Gastrocnemius medialis (tissue), 4 donors: ENCODE measurements at regions not wholly inside any gene's neighbourhood (a gene's known extent, or its start where the extent isn't known, plus 50 kb on each side); places are given as distances from the start of the nearest gene placed in this dataset.

Experiments used
- ATAC-seq, 2 donors: fragments of 150-250 bp; one replicate each; pipeline ENCODE4 v1.9.1; 2016
- DNase-seq, 2 donors: peaks; one replicate each; pipeline ENCODE4 v3.0.0-alpha.2; 2019
- H3K27ac ChIP-seq, 4 donors: fragments of 200-600 bp; sonication (generic); 1 replicate in 1 of 4; 2 replicates in 3 of 4; pipeline ENCODE4 v1.5.1; 2016 to 2018; ENCODE audit warnings: mild to moderate bottlenecking in 2 of 4, moderate library complexity in 1 of 4
- H3K27me3 ChIP-seq, 3 donors: fragments of 200-600 bp; sonication (generic) in 2 of 3; 1 replicate in 1 of 3; 2 replicates in 2 of 3; pipeline versions ENCODE4 v1.5.1 to v1.6.0; 2016 to 2019; ENCODE audit warnings: mild to moderate bottlenecking in 1 of 3, moderate library complexity in 1 of 3
- H3K36me3 ChIP-seq, 2 donors: fragments of 200-600 bp; sonication (generic) in 1 of 2; one replicate each; pipeline ENCODE4 v1.5.1; 2017 to 2018
- H3K4me1 ChIP-seq, 2 donors: fragments of 200-600 bp; sonication (generic) in 1 of 2; one replicate each; pipeline ENCODE4 v1.5.1; 2016 to 2017; ENCODE audit warnings: mild to moderate bottlenecking in 2 of 2
- H3K4me3 ChIP-seq, 4 donors: fragments of 200-600 bp; sonication (generic) in 3 of 4; 1 replicate in 1 of 4; 2 replicates in 3 of 4; pipeline ENCODE4 v1.5.1; 2016 to 2019; ENCODE audit warnings: mild to moderate bottlenecking in 2 of 4
- H3K9me3 ChIP-seq, 3 donors: fragments of 200-600 bp; sonication (generic) in 2 of 3; 1 replicate in 1 of 3; 2 replicates in 2 of 3; pipeline ENCODE4 v1.5.1; 2016 to 2019
- CTCF ChIP-seq, 5 experiments: fragments of 450-650 bp in 3 of 5; fragments of 200-600 bp in 2 of 5; sonication (generic) in 2 of 5; IDR thresholded peaks in 4 of 5; conservative IDR thresholded peaks in 1 of 5; 1 replicate in 4 of 5; 2 replicates in 1 of 5; pipeline ENCODE4 v1.5.1; 2016 to 2019; ENCODE audit warnings: antibody characterized with exemption in 5 of 5, mild to moderate bottlenecking in 3 of 5, moderate library complexity in 3 of 5
- POLR2A ChIP-seq, 2 donors: fragments of 450-650 bp; IDR thresholded peaks; one replicate each; pipeline ENCODE4 v1.6.1; 2017; ENCODE audit warnings: antibody characterized with exemption in 2 of 2, mild to moderate bottlenecking in 2 of 2, moderate library complexity in 2 of 2
- in situ Hi-C, 4 donors: fragments of 200-750 bp; cut with MboI; loops; one replicate each; pipeline versions ENCODE4 v1.15.0 to v1.8.0; 2017; ENCODE audit warnings: low sequenced_read_pairs in 4 of 4
- intact Hi-C: fragments of 100-400 bp; cut with DNase I; formaldehyde crosslinking; loops from one replicate; pipeline ENCODE4 v1.15.1; 2023; ENCODE audit warnings: low total_unique reads

- no peak overlapping the region for H3K4me3 ChIP-seq
- no peaks in the 10 kb centered on the region for H3K4me1 ChIP-seq
- no peak overlapping the region for H3K27ac ChIP-seq
- DNase-seq (no peak), ATAC-seq (no peak)
- intact Hi-C loops (no loop called here), in situ Hi-C loops (no loop called here)
- no peaks in the 10 kb centered on the region for H3K27me3 ChIP-seq
- TF ChIP-seq CTCF (IDR thresholded peaks at IDR 0.05 in 4 of 5, conservative IDR thresholded peaks at IDR 0.05 in 1 of 5) (no peak), POLR2A (IDR thresholded peaks at IDR 0.05) (no peak)
- no peaks in the 10 kb centered on the region for H3K36me3 ChIP-seq
- no peaks in the 10 kb centered on the region for H3K9me3 ChIP-seq
Measured at GRCh38 chr6:135701426-135701825, 150.1 kb upstream of the PDE7B start.

GRCh38 chr6:135703007-135703406 lies 148.5 kb upstream of the PDE7B start:
- in situ Hi-C loops, result no loop called here
- Histone ChIP-seq H3K4me3 (no peak overlapping the region), H3K36me3 (no peaks in the 10 kb centered on the region), H3K27me3 (no peaks in the 10 kb centered on the region), H3K9me3 (no peaks in the 10 kb centered on the region), H3K4me1 (no peaks in the 10 kb centered on the region), H3K27ac (no peak overlapping the region)
- intact Hi-C loops, result no loop called here
- DNase-seq (no peak), ATAC-seq (no peak)
- no peak for TF ChIP-seq POLR2A (IDR thresholded peaks at IDR 0.05)
- TF ChIP-seq CTCF (IDR thresholded peaks at IDR 0.05 in 4 of 5, conservative IDR thresholded peaks at IDR 0.05 in 1 of 5), result no peak

GRCh38 chr6:135703621-135704020 lies 147.9 kb upstream of the PDE7B start:
- DNase-seq (no peak), ATAC-seq (no peak)
- no peaks in the 10 kb centered on the region for H3K9me3 ChIP-seq
- H3K27me3 ChIP-seq, result no peaks in the 10 kb centered on the region
- TF ChIP-seq POLR2A (IDR thresholded peaks at IDR 0.05) (no peak), CTCF (IDR thresholded peaks at IDR 0.05 in 4 of 5, conservative IDR thresholded peaks at IDR 0.05 in 1 of 5) (no peak)
- H3K4me1 ChIP-seq, result no peaks in the 10 kb centered on the region
- intact Hi-C loops, result no loop called here
- no peak overlapping the region for H3K27ac ChIP-seq
- no peak overlapping the region for H3K4me3 ChIP-seq
- no peaks in the 10 kb centered on the region for H3K36me3 ChIP-seq
- in situ Hi-C loops, result no loop called here

DNA sequence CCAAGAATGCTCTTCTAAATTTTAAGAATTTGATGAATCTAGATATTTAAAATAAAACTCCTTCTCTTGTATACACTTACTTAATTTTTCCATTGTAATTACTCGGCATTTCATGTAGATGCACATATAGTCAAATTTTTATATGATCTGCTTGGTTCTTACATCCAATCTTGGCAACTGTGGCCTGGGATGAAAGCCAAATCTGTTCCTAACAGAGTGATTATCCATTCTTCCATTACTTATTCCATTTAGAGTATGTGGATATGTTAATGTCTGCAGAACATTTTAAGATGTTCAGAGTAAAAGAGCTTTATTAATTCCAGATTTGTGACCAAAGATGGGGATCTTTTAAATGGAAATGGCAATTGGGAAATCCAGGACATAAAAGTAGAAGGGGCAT lies 144.1 kb upstream of the PDE7B start:
- Histone ChIP-seq H3K27me3 (no peaks in the 10 kb centered on the region), H3K9me3 (no peaks in the 10 kb centered on the region), H3K27ac (no peak overlapping the region), H3K4me1 (no peaks in the 10 kb centered on the region), H3K4me3 (no peak overlapping the region), H3K36me3 (no peaks in the 10 kb centered on the region)
- TF ChIP-seq CTCF (IDR thresholded peaks at IDR 0.05 in 4 of 5, conservative IDR thresholded peaks at IDR 0.05 in 1 of 5), result no peak
- TF ChIP-seq POLR2A (IDR thresholded peaks at IDR 0.05), result no peak
- DNase-seq (no peak), ATAC-seq (no peak)
- intact Hi-C loops, result no loop called here
- in situ Hi-C loops, result no loop called here

DNA sequence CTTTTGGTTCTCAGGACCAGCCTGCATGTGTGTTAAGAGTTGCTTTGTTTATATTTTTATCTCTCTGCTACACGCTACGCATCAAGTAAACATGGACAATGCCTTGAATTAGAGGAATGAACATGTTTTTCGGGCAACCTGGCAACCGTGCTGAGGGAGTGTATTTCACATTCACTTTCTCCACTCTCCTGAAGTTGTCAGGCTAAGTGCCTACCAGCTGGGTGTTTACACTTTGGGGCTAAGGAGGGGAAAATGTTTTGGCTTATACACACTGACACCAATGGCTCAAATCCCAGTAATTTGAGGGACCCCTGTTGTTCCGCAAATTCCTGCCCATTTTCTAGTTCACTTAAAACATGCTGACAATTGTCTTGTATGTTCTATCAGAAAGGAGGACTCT lies 141.5 kb upstream of the PDE7B start:
- Histone ChIP-seq H3K9me3 (no peaks in the 10 kb centered on the region), H3K4me3 (no peak overlapping the region), H3K27me3 (no peaks in the 10 kb centered on the region), H3K27ac (no peak overlapping the region), H3K36me3 (no peaks in the 10 kb centered on the region), H3K4me1 (no peaks in the 10 kb centered on the region)
- in situ Hi-C loops, result no loop called here
- no peak for DNase-seq
- no peak for TF ChIP-seq POLR2A (IDR thresholded peaks at IDR 0.05)
- no peak for TF ChIP-seq CTCF (IDR thresholded peaks at IDR 0.05 in 4 of 5, conservative IDR thresholded peaks at IDR 0.05 in 1 of 5)
- intact Hi-C loops, result no loop called here
- ATAC-seq, result no peak
